A549 (cell line): ENCODE measurements at regions not wholly inside any gene's neighbourhood (a gene's known extent, or its start where the extent isn't known, plus 50 kb on each side); places are given as distances from the start of the nearest gene placed in this dataset.

ENCODE experiments used
- ATAC-seq, 2 experiments: fragments of 200-7000 bp in 1 of 2; fragments of >200 bp in 1 of 2; cut with Nextera tagmentation in 1 of 2; cut with Tn5 transposase in 1 of 2; 3 replicates each; pipeline versions ENCODE4 v1.8.0 to v1.9.1; 2018 to 2020; ENCODE audit warnings: mild to moderate bottlenecking in 1 of 2, moderate library complexity in 1 of 2
- CTCF ChIA-PET: fragments of 300-600 bp; sonication (Branson Sonifier 250); formaldehyde crosslinking; extraction: SDS; loops from one replicate; lab custom pipeline; 2021; ENCODE audit warnings: antibody characterized with exemption, inconsistent platforms; lab: Yijun Ruan, JAX
- POLR2A ChIA-PET: fragments of 350-600 bp; formaldehyde crosslinking; extraction: SDS; loops from one replicate; lab custom pipeline; 2021; ENCODE audit warnings: antibody characterized with exemption, inconsistent platforms; lab: Yijun Ruan, JAX
- DNase-seq, 2 experiments: peaks; one replicate each; pipeline versions ENCODE4 v3.0.0 to v3.0.0-alpha.2; 2011 to 2016; ENCODE audit warnings: low read depth in 1 of 2, low spot score in 1 of 2
- FAIRE-seq: peaks from 2 replicates; lab custom pipeline; 2011; peaks lifted over from hg19 to GRCh38; lab: Jason Lieb, UNC
- H3K27ac ChIP-seq, 2 experiments: fragments of >200 bp; sonication (Bioruptor Twin); formaldehyde crosslinking; 3 replicates each; pipeline ENCODE4 v1.5.1; 2016 to 2017
- H3K4me1 ChIP-seq: fragments of >200 bp; sonication (Bioruptor Twin); formaldehyde crosslinking; 3 replicates; pipeline ENCODE4 v1.6.1; 2016
- H3K4me2 ChIP-seq: fragments of >200 bp; sonication (Bioruptor Twin); formaldehyde crosslinking; 3 replicates; pipeline ENCODE4 v1.6.1; 2016
- H3K4me3 ChIP-seq: fragments of >200 bp; sonication (Bioruptor Twin); formaldehyde crosslinking; 3 replicates; pipeline ENCODE4 v1.5.1; 2016
- H3K9me3 ChIP-seq: fragments of >200 bp; sonication (Bioruptor Twin); formaldehyde crosslinking; 3 replicates; pipeline ENCODE4 v1.6.1; 2016
- CBX2 ChIP-seq: fragments of 200-600 bp; sonication (generic); IDR thresholded peaks from 2 replicates; pipeline ENCODE4 v1.6.1; 2016; ENCODE audit warnings: low read depth, mild to moderate bottlenecking, borderline replicate concordance
- CHD2 ChIP-seq: fragments of 150-350 bp; IDR thresholded peaks from 2 replicates; pipeline ENCODE4 v1.6.1; 2014; ENCODE audit warnings: low read length; ENCODE audit not compliant: partially characterized antibody
- CHD4 ChIP-seq: fragments of 200-600 bp; sonication (generic); IDR thresholded peaks from 2 replicates; pipeline ENCODE4 v1.6.1; 2016; ENCODE audit warnings: antibody characterized with exemption, mild to moderate bottlenecking, borderline replicate concordance
- EP300 ChIP-seq, 2 experiments: fragments of >200 bp; sonication (Bioruptor Twin); formaldehyde crosslinking; IDR thresholded peaks; 2 replicates in 1 of 2; 3 replicates in 1 of 2; pipeline ENCODE4 v1.6.1; 2016 to 2017
- GATA3 ChIP-seq: IDR thresholded peaks from 2 replicates; pipeline ENCODE4 v1.6.1; 2012; ENCODE audit warnings: borderline replicate concordance
- HDAC2 ChIP-seq: fragments of 200-600 bp; sonication (generic); IDR thresholded peaks from 2 replicates; pipeline ENCODE4 v1.6.1; 2016
- HEYL ChIP-seq: fragments of 250-450 bp; sonication (Bioruptor Pico); IDR thresholded peaks from 2 replicates; pipeline ENCODE4 v1.8.0; 2021; ENCODE audit warnings: mild to moderate bottlenecking, moderate library complexity
- HOXA7 ChIP-seq: fragments of 250-450 bp; sonication (Bioruptor Pico); IDR thresholded peaks from 2 replicates; pipeline ENCODE4 v1.5.0; 2020; ENCODE audit warnings: mild to moderate bottlenecking, moderate library complexity
- HOXB5 ChIP-seq: fragments of 250-450 bp; sonication (Bioruptor Pico); IDR thresholded peaks from 2 replicates; pipeline ENCODE4 v1.5.0; 2020; ENCODE audit warnings: mild to moderate bottlenecking, moderate library complexity
- KDM1A ChIP-seq: fragments of 200-600 bp; sonication (generic); IDR thresholded peaks from 2 replicates; pipeline ENCODE4 v1.6.1; 2016; ENCODE audit warnings: low read depth, mild to moderate bottlenecking
- MAFK ChIP-seq: fragments of 450-650 bp; IDR thresholded peaks from 2 replicates; pipeline ENCODE4 v1.6.1; 2014; ENCODE audit not compliant: partially characterized antibody
- MAZ ChIP-seq: fragments of 150-350 bp; IDR thresholded peaks from 2 replicates; pipeline ENCODE4 v1.6.1; 2014; ENCODE audit warnings: antibody characterized with exemption, low read depth, low read length, borderline replicate concordance
- NPAS2 ChIP-seq: fragments of 250-450 bp; sonication (Bioruptor Pico); IDR thresholded peaks from 2 replicates; pipeline ENCODE4 v1.8.0; 2022; ENCODE audit warnings: mild to moderate bottlenecking, moderate library complexity, borderline replicate concordance
- NR3C1 ChIP-seq: fragments of >200 bp; sonication (Bioruptor Twin); formaldehyde crosslinking; IDR thresholded peaks from 3 replicates; pipeline ENCODE4 v1.6.1; 2017
- POLR2A ChIP-seq: IDR thresholded peaks from 2 replicates; pipeline ENCODE4 v1.6.1; 2012; ENCODE audit warnings: mild to moderate bottlenecking, low read length
- SMC3 ChIP-seq: fragments of >200 bp; sonication (Bioruptor Twin); formaldehyde crosslinking; IDR thresholded peaks from 3 replicates; pipeline ENCODE4 v1.6.1; 2018; ENCODE audit warnings: inconsistent platforms
- SREBF2 ChIP-seq: fragments of 450-650 bp; IDR thresholded peaks from 2 replicates; pipeline ENCODE4 v1.6.1; 2014; ENCODE audit warnings: mild to moderate bottlenecking, moderate library complexity
- TFCP2L1 ChIP-seq: fragments of 250-450 bp; sonication (Bioruptor Pico); IDR thresholded peaks from 2 replicates; pipeline ENCODE4 v1.5.0; 2021; ENCODE audit warnings: mild to moderate bottlenecking
- ZC3H11A ChIP-seq: fragments of 450-650 bp; IDR thresholded peaks from 2 replicates; pipeline ENCODE4 v1.6.1; 2014; ENCODE audit warnings: antibody characterized with exemption, mild to moderate bottlenecking
- WGBS: methylation state at CpG from one replicate; pipeline ENCODE4 v1.1.6; 2017; ENCODE audit errors: missing lambda C conversion rate; 5-methylcytosine and 5-hydroxymethylcytosine counted together
- TF ChIP-seq, protein P1 (sequence below): fragments of 250-450 bp; sonication (Bioruptor Pico); IDR thresholded peaks from 2 replicates; pipeline ENCODE4 v1.5.0; 2021; ENCODE audit warnings: mild to moderate bottlenecking, moderate library complexity, borderline replicate concordance
- TF ChIP-seq, protein P2 (sequence below): fragments of 450-650 bp; IDR thresholded peaks from 2 replicates; pipeline ENCODE4 v1.6.1; 2014; ENCODE audit warnings: antibody characterized with exemption
- TF ChIP-seq, protein P3 (sequence below): fragments of >200 bp; sonication (Bioruptor Twin); formaldehyde crosslinking; IDR thresholded peaks from 3 replicates; pipeline ENCODE4 v1.5.1; 2016
- TF ChIP-seq, protein P4 (sequence below): fragments of >200 bp; sonication (Bioruptor Twin); formaldehyde crosslinking; IDR thresholded peaks from 3 replicates; pipeline ENCODE4 v1.6.1; 2016

DNA sequence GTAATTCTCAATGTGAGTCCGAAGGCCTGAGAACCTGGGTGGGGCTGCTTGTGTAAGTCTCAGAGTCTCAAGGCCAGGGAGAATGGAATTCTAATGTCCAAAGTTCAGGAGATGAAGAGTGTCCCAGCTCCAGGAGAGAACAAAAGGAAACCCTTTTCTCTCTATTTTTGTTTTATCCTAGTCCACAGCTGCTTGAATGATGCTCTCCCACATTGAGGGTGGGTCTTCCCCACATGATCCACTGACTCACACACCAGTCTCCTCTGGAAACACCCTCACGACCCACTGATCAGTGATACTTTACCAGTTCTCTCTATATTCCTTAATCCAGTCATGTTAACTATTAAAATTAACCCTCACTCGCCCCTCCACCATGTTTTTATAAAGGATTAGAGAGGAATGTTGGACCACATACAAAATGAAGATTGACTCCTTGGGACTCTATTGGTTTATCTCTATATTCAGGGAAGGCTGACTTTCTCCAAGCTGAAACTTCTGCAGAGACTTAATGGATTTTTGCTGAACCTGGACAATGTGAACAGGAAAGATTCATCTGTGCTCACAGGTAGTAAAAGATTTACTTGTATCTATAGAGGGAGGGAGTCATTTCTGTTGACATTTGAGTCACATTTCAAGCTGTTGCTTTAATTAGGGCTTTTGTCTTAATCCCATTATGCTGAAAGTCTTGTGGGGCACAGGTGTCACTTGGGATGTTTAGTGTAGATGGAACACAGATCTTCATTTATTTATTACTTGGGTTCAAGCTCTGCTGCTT, 1061.0 kb upstream of the TMEM132C start:
- H3K4me3 ChIP-seq, result no peak overlapping the region
- H3K4me1 ChIP-seq, result no peaks in the 10 kb centered on the region
- CTCF ChIA-PET, result interaction anchor here (1.0 to 1.3 kb wide), 2 partner anchors 28 to 46 kb away, joined by 3 read pairs; no protein-coding TSS in a partner anchor
- H3K27ac ChIP-seq, result no peak overlapping the region
- TF ChIP-seq, protein P1, sequence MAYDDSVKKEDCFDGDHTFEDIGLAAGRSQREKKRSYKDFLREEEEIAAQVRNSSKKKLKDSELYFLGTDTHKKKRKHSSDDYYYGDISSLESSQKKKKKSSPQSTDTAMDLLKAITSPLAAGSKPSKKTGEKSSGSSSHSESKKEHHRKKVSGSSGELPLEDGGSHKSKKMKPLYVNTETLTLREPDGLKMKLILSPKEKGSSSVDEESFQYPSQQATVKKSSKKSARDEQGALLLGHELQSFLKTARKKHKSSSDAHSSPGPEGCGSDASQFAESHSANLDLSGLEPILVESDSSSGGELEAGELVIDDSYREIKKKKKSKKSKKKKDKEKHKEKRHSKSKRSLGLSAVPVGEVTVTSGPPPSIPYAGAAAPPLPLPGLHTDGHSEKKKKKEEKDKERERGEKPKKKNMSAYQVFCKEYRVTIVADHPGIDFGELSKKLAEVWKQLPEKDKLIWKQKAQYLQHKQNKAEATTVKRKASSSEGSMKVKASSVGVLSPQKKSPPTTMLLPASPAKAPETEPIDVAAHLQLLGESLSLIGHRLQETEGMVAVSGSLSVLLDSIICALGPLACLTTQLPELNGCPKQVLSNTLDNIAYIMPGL (CRISPR knock-in tag), result no peak
- TF ChIP-seq HOXA7 (CRISPR knock-in tag), result no peak
- TF ChIP-seq, protein P2, sequence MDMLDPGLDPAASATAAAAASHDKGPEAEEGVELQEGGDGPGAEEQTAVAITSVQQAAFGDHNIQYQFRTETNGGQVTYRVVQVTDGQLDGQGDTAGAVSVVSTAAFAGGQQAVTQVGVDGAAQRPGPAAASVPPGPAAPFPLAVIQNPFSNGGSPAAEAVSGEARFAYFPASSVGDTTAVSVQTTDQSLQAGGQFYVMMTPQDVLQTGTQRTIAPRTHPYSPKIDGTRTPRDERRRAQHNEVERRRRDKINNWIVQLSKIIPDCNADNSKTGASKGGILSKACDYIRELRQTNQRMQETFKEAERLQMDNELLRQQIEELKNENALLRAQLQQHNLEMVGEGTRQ, result no peak
- TF ChIP-seq NR3C1, result no peak
- no peak for TF ChIP-seq CBX2
- no peak for TF ChIP-seq HDAC2
- TF ChIP-seq, protein P3, sequence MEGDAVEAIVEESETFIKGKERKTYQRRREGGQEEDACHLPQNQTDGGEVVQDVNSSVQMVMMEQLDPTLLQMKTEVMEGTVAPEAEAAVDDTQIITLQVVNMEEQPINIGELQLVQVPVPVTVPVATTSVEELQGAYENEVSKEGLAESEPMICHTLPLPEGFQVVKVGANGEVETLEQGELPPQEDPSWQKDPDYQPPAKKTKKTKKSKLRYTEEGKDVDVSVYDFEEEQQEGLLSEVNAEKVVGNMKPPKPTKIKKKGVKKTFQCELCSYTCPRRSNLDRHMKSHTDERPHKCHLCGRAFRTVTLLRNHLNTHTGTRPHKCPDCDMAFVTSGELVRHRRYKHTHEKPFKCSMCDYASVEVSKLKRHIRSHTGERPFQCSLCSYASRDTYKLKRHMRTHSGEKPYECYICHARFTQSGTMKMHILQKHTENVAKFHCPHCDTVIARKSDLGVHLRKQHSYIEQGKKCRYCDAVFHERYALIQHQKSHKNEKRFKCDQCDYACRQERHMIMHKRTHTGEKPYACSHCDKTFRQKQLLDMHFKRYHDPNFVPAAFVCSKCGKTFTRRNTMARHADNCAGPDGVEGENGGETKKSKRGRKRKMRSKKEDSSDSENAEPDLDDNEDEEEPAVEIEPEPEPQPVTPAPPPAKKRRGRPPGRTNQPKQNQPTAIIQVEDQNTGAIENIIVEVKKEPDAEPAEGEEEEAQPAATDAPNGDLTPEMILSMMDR, result no peak
- no peak for TF ChIP-seq CHD4
- TF ChIP-seq POLR2A, result no peak
- TF ChIP-seq, protein P4, sequence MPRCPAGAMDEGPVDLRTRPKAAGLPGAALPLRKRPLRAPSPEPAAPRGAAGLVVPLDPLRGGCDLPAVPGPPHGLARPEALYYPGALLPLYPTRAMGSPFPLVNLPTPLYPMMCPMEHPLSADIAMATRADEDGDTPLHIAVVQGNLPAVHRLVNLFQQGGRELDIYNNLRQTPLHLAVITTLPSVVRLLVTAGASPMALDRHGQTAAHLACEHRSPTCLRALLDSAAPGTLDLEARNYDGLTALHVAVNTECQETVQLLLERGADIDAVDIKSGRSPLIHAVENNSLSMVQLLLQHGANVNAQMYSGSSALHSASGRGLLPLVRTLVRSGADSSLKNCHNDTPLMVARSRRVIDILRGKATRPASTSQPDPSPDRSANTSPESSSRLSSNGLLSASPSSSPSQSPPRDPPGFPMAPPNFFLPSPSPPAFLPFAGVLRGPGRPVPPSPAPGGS, result no peak
- TF ChIP-seq SREBF2, result no peak
- TF ChIP-seq SMC3, result no peak
- no peak for TF ChIP-seq KDM1A
- TF ChIP-seq MAZ, result no peak
- no peak for TF ChIP-seq TFCP2L1 (CRISPR knock-in tag)
- TF ChIP-seq ZC3H11A, result no peak
- POLR2A ChIA-PET, result no interaction called here
- DNase-seq (no peak), ATAC-seq (no peak), FAIRE-seq (no peak)
- H3K9me3 ChIP-seq, result no peaks in the 10 kb centered on the region
- WGBS, result 5% methylated on average over 3 of the region's 3 CpGs
- H3K4me2 ChIP-seq, result no peak overlapping the region

DNA sequence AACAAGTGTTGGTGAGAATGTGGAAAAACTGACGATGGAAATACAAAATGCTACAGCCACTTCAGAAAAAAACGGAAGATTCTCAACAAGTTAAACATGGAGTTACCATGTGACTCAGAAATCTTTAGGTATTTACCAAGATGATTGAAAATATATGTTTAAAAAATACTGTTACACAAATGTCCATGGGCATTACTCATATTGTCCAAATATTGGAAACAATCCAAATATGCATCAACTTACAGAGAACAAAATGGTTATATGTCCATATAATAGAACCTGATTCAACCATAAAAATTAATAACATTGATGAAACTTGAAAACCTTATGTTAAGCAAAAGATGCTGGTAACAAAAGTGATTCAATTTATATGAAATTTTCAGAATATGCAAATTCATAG, 1057.7 kb upstream of the TMEM132C start:
- Histone ChIP-seq H3K4me1 (no peaks in the 10 kb centered on the region), H3K4me3 (no peak overlapping the region), H3K27ac (no peak overlapping the region), H3K9me3 (no peaks in the 10 kb centered on the region), H3K4me2 (no peak overlapping the region)
- TF ChIP-seq SMC3 (no peak), HEYL (CRISPR knock-in tag) (no peak), HOXB5 (CRISPR knock-in tag) (no peak), EP300 (IDR thresholded peaks at IDR 0.05) (no peak), GATA3 (no peak), MAFK (no peak), NPAS2 (CRISPR knock-in tag) (no peak), CHD2 (no peak)
- TF ChIP-seq, protein P2, result no peak
- CTCF ChIA-PET, result no interaction called here
- DNase-seq, result no peak
- no peak for ATAC-seq
- 37% methylated on average over 2 of the region's 2 CpGs for WGBS
- FAIRE-seq, result no peak
- POLR2A ChIA-PET, result no interaction called here
